ENCODE measurements at regions not wholly inside any gene's neighbourhood (a gene's known extent, or its start where the extent isn't known, plus 50 kb on each side); places are given as distances from the start of the nearest gene placed in this dataset.

DNA sequence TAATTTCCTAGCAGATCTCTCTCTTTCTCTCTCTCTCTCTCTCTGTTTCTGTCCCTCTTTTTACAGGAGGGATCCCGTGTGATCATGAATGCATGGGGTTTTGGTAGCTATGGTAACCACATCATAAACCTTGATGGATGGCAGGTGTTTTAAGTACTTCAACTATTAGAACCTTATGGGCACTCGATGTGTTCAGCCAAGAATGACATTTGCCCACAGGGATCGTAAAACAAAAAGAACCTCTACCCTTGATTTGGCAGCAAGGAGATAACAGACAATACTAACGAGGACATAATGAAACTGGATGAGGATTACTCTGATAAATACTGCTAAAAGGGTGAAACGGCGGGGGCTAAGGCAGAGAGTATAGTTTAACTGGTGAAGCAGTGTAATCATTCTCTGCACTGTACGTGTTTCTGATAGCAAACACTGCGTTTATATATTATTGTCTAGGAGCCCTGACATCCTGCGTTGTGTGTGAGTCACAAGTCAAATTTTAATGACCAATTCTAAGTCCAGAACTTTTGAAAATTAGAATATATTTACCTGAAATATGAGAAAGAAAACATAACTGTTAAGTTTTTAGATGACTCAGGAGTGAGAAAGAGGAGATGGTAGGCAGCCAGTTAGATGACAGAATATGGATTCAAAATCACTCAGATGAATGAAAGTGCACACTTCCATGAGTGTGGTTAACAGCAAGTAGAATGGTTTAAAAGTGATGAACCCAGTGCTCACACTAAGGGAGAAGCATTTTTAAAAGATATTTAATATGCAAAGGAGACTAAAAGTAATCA, 80.3 kb downstream of the OTOL1 start:
- TF ChIP-seq, protein P1, sequence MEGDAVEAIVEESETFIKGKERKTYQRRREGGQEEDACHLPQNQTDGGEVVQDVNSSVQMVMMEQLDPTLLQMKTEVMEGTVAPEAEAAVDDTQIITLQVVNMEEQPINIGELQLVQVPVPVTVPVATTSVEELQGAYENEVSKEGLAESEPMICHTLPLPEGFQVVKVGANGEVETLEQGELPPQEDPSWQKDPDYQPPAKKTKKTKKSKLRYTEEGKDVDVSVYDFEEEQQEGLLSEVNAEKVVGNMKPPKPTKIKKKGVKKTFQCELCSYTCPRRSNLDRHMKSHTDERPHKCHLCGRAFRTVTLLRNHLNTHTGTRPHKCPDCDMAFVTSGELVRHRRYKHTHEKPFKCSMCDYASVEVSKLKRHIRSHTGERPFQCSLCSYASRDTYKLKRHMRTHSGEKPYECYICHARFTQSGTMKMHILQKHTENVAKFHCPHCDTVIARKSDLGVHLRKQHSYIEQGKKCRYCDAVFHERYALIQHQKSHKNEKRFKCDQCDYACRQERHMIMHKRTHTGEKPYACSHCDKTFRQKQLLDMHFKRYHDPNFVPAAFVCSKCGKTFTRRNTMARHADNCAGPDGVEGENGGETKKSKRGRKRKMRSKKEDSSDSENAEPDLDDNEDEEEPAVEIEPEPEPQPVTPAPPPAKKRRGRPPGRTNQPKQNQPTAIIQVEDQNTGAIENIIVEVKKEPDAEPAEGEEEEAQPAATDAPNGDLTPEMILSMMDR (conservative IDR thresholded peaks at IDR 0.05; ENCODE audit: low read depth, low read length), result no peak
- TF ChIP-seq EZH2 (IDR thresholded peaks at IDR 0.05; ENCODE audit: low read length, unreplicated experiment), result no peak
- TF ChIP-seq EZH2phosphoT487 (IDR thresholded peaks at IDR 0.05; ENCODE audit: borderline replicate concordance, low read length), result no peak
